GM20000 (cell line): ENCODE measurements at regions not wholly inside any gene's neighbourhood (a gene's known extent, or its start where the extent isn't known, plus 50 kb on each side); places are given as distances from the start of the nearest gene placed in this dataset.

ENCODE experiments used
- DNase-seq: peaks from one replicate; pipeline ENCODE4 v3.0.0; 2012; ENCODE audit warnings: low spot score
- TF ChIP-seq, protein P1 (sequence below): IDR thresholded peaks from 2 replicates; pipeline ENCODE4 v1.5.1; 2012; ENCODE audit warnings: mild to moderate bottlenecking, control low read depth; ENCODE audit errors: extremely low read depth, missing control alignments

GRCh38 chr4:108359130-108359985 is 190.6 kb upstream of the LEF1 start:
- no peak for DNase-seq
- TF ChIP-seq, protein P1, sequence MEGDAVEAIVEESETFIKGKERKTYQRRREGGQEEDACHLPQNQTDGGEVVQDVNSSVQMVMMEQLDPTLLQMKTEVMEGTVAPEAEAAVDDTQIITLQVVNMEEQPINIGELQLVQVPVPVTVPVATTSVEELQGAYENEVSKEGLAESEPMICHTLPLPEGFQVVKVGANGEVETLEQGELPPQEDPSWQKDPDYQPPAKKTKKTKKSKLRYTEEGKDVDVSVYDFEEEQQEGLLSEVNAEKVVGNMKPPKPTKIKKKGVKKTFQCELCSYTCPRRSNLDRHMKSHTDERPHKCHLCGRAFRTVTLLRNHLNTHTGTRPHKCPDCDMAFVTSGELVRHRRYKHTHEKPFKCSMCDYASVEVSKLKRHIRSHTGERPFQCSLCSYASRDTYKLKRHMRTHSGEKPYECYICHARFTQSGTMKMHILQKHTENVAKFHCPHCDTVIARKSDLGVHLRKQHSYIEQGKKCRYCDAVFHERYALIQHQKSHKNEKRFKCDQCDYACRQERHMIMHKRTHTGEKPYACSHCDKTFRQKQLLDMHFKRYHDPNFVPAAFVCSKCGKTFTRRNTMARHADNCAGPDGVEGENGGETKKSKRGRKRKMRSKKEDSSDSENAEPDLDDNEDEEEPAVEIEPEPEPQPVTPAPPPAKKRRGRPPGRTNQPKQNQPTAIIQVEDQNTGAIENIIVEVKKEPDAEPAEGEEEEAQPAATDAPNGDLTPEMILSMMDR, result no peak

DNA sequence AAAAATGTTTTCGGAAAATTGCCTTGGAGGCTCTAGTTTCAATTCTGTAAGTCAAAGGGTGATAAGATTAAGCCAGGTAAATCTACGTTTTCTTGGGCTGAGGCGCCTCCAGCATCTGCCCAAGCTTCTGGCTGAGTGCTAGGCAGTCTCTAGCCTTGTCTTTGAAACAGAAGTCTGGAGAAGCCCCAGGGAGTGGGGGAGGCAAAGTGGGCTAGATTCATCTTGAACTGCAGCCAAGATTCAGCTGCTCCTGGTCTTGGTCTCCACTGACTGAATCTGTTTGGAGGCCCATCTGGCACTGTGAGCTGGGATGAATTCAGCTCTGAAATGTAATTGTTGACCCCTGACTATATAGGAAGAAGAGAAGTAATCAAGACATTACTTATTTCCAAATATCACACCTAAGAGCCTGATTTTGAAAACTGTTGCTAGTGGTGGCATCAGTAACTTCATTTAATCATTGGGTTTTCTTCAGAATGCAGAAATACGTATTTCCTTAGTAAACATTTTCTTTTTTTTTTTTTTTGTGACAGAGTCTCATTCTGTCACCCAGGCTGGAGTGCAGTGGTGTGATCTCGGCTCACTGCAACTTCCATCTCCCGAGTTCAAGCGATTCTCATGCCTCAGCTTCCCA is 187.3 kb upstream of the LEF1 start:
- TF ChIP-seq, protein P1, result no peak
- no peak for DNase-seq

- no peak for DNase-seq
- TF ChIP-seq, protein P1, result no peak
Observed at GRCh38 chr4:108355186-108355901, 186.6 kb upstream of the LEF1 start.

- DNase-seq, result no peak
- TF ChIP-seq, protein P1, result no peak
Observed at GRCh38 chr4:108352664-108353308, 184.1 kb upstream of the LEF1 start.

DNA sequence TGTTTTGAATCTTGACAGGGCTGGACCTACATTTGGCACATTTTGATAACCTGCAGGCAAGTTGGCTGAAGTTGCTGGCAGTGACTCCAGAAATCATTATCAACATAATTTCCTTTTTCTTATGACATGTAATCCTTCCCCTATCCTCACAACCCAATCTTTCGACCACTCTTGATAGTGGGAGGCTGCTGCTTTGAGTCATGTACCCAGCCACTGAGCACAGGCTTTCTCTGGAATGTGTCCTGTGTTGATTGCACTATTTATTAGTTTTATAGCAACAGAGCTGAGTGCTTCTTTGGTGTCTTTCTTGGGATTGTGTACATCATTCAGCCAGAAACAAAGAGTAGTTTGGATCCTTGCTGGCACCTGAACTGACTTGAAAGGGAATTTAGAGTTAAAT is 183.1 kb upstream of the LEF1 start:
- TF ChIP-seq, protein P1, result no peak
- no peak for DNase-seq

GRCh38 chr4:108350332-108350731 is 181.6 kb upstream of the LEF1 start:
- TF ChIP-seq, protein P1, result no peak
- DNase-seq, result no peak

- TF ChIP-seq, protein P1, result no peak
Observed at GRCh38 chr4:108346818-108347210, 178.1 kb upstream of the LEF1 start.

More at GRCh38 chr4:108346818-108347210, 178.1 kb upstream of the LEF1 start:
- DNase-seq, result no peak
